Bronchial epithelial cell (primary cell): ENCODE measurements at regions not wholly inside any gene's neighbourhood (a gene's known extent, or its start where the extent isn't known, plus 50 kb on each side); places are given as distances from the start of the nearest gene placed in this dataset.
A peak's percentile ranks its signal among the peaks of the same experiment; 100 is the strongest.

Experiments used
- DNase-seq: peaks from one replicate; pipeline ENCODE4 v3.0.0-alpha.2; 2010; ENCODE audit warnings: low read depth
- FAIRE-seq: peaks from 2 replicates; lab custom pipeline; 2011; peaks lifted over from hg19 to GRCh38; lab: Jason Lieb, UNC
- H3K27me3 ChIP-seq: 2 replicates; pipeline ENCODE4 v1.5.1; 2011; ENCODE audit warnings: low read length; ENCODE audit not compliant: control insufficient read depth, insufficient read depth
- H3K36me3 ChIP-seq: 2 replicates; pipeline ENCODE4 v1.5.1; 2011; ENCODE audit warnings: low read length; ENCODE audit not compliant: control insufficient read depth, insufficient read depth
- H3K4me3 ChIP-seq: 2 replicates; pipeline ENCODE4 v1.5.1; 2011; ENCODE audit warnings: mild to moderate bottlenecking, low read depth, low read length, control low read depth
- TF ChIP-seq, protein P1 (sequence below): IDR thresholded peaks from 2 replicates; pipeline ENCODE4 v1.5.1; 2011; ENCODE audit warnings: mild to moderate bottlenecking, moderate library complexity, low read length, control low read depth, inconsistent platforms; ENCODE audit not compliant: insufficient read depth, severe bottlenecking

DNA sequence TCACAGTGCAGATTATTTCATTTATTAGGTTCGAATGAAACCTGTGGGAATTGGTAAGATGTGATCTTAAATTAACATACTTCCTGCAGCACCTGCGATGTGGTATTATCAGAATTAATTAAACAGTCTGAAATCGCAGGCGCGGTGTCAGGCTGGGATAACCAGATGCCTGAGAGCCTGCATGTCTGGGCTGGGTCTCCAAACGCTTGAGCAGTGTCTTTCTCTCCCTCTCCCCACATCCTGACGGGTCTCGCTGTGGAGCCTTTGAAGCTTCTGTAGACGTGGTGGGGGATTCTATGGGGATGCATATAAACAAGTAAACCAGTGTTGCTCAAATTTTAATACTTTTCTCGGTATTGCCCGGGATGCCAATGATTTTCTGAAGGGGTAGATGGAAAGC, 366.2 kb upstream of the SPRED2 start:
- H3K36me3 ChIP-seq, result no peaks in the 10 kb centered on the region
- no peak overlapping the region for H3K4me3 ChIP-seq
- TF ChIP-seq, protein P1, sequence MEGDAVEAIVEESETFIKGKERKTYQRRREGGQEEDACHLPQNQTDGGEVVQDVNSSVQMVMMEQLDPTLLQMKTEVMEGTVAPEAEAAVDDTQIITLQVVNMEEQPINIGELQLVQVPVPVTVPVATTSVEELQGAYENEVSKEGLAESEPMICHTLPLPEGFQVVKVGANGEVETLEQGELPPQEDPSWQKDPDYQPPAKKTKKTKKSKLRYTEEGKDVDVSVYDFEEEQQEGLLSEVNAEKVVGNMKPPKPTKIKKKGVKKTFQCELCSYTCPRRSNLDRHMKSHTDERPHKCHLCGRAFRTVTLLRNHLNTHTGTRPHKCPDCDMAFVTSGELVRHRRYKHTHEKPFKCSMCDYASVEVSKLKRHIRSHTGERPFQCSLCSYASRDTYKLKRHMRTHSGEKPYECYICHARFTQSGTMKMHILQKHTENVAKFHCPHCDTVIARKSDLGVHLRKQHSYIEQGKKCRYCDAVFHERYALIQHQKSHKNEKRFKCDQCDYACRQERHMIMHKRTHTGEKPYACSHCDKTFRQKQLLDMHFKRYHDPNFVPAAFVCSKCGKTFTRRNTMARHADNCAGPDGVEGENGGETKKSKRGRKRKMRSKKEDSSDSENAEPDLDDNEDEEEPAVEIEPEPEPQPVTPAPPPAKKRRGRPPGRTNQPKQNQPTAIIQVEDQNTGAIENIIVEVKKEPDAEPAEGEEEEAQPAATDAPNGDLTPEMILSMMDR, result no peak
- DNase-seq, result no peak
- FAIRE-seq, result peak; percentile 28
- no peaks in the 10 kb centered on the region for H3K27me3 ChIP-seq

DNA sequence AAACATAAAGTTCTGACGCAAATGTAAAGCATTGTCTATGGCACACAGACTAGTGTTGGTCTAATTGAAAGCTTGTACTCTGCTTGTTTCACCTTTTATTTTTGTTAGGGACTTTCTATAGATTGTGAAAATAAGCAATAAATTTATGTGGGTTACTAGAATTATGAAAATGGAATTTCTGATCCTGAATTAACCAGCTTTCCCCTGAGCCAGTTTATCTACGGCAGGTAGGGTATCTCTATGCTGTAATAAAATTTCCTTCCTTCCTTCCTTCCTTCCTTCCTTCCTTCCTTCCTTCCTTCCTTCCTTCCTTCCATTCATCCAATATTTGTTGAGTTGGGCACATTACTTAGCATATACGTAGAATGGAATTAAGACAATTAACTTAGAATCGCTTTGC, 362.6 kb upstream of the SPRED2 start:
- Histone ChIP-seq H3K36me3 (no peaks in the 10 kb centered on the region), H3K27me3 (no peaks in the 10 kb centered on the region), H3K4me3 (no peak overlapping the region)
- FAIRE-seq (no peak), DNase-seq (no peak)
- TF ChIP-seq, protein P1, result no peak

DNA sequence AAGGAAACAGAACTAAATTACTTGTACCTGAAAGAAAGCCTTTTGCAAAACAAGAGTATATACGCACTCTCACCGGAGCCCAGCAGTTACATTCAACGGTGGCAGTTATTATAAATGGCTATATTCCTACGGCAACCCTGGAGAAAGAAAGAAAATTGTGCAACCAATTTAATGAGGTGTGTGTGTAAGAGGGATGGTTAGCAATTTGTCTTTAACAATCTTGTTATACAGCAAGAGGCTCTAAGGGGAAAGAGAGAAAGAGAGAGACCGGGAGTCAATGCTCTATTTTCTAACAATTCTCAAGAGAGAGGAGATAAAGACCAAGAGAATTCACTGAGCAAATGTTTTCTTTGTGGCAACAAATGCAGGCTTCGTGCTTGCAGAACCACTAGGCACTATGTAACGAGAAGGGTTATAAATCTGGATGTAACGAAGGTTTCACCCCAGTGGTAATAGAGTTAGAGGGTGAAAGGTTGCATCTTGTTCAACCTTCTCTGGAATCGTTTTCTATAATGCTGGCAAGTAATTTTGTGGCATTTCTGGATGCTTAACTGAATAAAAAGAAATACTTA, 359.1 kb upstream of the SPRED2 start:
- TF ChIP-seq, protein P1, result no peak
- H3K36me3 ChIP-seq, result no peaks in the 10 kb centered on the region
- DNase-seq (no peak), FAIRE-seq (no peak)
- no peak overlapping the region for H3K4me3 ChIP-seq
- no peaks in the 10 kb centered on the region for H3K27me3 ChIP-seq

DNA sequence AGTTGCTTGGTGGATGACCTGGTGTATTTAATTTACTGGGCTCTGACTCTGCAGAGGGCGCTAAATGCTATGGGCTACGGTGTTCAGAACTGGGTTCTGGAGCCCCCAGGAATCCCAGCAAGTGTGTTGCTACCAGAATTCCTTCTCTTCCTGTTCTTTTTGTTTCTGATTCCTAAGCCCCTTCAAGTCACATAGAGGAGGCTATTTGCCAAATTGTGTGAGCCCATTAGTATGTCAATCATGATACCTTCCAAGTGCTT, 358.2 kb upstream of the SPRED2 start:
- FAIRE-seq, result no peak
- H3K36me3 ChIP-seq, result no peaks in the 10 kb centered on the region
- no peak overlapping the region for H3K4me3 ChIP-seq
- no peaks in the 10 kb centered on the region for H3K27me3 ChIP-seq
- no peak for DNase-seq
- TF ChIP-seq, protein P1, result no peak

DNA sequence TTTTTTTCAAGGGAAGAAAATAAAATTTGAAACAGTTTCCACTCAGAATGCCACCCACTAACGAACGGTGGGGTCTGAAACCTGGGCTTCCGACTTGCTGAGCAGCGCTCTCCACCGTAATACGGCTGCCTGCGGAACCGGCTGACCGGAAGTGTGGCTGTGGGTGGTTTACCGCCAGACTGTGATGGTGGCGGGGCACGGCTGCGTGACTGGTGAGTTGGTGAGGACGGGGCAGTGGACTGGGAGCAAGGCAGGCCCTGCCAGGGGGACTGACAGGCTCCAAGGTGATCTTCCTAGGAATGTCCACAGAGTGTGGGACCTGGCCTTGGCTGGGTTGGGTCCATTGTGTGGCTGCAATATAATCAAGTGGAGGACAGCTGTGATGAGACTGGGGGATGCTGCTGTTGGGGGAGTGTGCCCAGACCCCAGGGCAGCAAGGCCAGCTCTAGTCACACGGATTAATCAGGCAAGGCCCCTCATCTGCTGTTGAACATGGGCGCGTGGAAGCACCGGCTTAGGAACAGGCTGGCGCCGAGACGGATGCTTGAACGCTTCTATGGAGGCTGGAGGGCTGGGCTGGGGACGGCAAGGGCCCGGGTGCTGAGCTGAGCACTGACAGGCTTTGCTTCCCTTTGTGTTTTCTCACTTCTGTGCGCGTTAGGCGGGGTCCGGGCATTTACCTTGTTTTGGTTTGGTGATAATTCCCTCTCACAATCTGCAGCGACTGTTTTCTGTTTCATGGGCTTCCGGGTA, 357.7 kb upstream of the SPRED2 start:
- no peak overlapping the region for H3K4me3 ChIP-seq
- FAIRE-seq, result no peak
- TF ChIP-seq, protein P1, result no peak
- no peaks in the 10 kb centered on the region for H3K27me3 ChIP-seq
- no peaks in the 10 kb centered on the region for H3K36me3 ChIP-seq
- no peak for DNase-seq

DNA sequence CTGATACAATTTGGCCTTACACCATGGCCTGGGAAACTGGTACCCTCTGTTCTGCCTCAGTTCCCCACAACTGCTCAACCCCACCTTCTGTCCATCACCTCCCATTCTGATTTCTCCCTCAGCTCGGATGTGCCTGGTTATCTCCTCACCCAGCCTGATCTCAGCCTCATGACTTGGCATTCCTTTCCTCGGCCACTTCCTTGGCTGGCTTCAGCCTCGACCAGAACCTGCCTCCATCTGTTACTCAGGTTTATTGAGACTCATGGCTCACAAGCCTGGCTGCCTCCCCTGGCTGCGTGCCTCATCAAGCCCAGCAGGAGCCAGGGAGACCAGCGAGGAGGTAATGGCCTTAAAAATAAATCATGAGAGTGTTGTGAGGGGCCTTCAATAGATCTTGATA, 356.2 kb upstream of the SPRED2 start:
- H3K4me3 ChIP-seq, result no peak overlapping the region
- no peak for FAIRE-seq
- DNase-seq, result no peak
- H3K27me3 ChIP-seq, result no peaks in the 10 kb centered on the region
- H3K36me3 ChIP-seq, result no peaks in the 10 kb centered on the region
- TF ChIP-seq, protein P1, result no peak
